Activated CD4-positive, CD25-positive, alpha-beta regulatory T cell treated with anti-CD3 and anti-CD28 coated beads, Interleukin-2, amount 50 U/mL, for 24 hours (primary cell): ENCODE measurements at regions not wholly inside any gene's neighbourhood (a gene's known extent, or its start where the extent isn't known, plus 50 kb on each side); places are given as distances from the start of the nearest gene placed in this dataset.
"Not testable (repeated sequence)": the region's sequence is repeated elsewhere in the genome, so short reads cannot be mapped to it uniquely, and the experiment has no call there.

Experiments
- ATAC-seq, 2 donors: fragments of 150-1000 bp; cut with Tn5 transposase; one replicate each; pipeline ENCODE4 v1.10.0; 2021; ENCODE audit warnings: mild to moderate bottlenecking in 1 of 2, moderate library complexity in 1 of 2

- no peak for ATAC-seq
Observed at GRCh38 chr6:3617681-3618311, 133.7 kb downstream of the PXDC1 start.

GRCh38 chr6:3617192-3617631 is 134.3 kb downstream of the PXDC1 start:
- ATAC-seq: no peak

GRCh38 chr6:3616565-3617176 is 134.8 kb downstream of the PXDC1 start:
- no peak for ATAC-seq

- no peak for ATAC-seq
Observed at GRCh38 chr6:3615391-3616380, 135.8 kb downstream of the PXDC1 start.

- ATAC-seq: no peak
Observed at GRCh38 chr6:3614918-3615317, 136.6 kb downstream of the PXDC1 start.

GRCh38 chr6:3613565-3613964 is 137.9 kb downstream of the PXDC1 start:
- ATAC-seq: not testable (repeated sequence)

- no peak for ATAC-seq
Observed at GRCh38 chr6:3612341-3613041, 139.0 kb downstream of the PXDC1 start.

- ATAC-seq: no peak
Observed at GRCh38 chr6:3610921-3611320, 140.6 kb downstream of the PXDC1 start.

- ATAC-seq: no peak
Observed at GRCh38 chr6:3610206-3610605, 141.3 kb downstream of the PXDC1 start.

GRCh38 chr6:3609388-3609787 is 142.1 kb downstream of the PXDC1 start:
- ATAC-seq: no peak

- ATAC-seq: no peak
Observed at GRCh38 chr6:3608159-3608558, 143.4 kb downstream of the PXDC1 start.

- ATAC-seq: no peak
Observed at GRCh38 chr6:3607599-3607998, 143.9 kb downstream of the PXDC1 start.

- no peak for ATAC-seq
Observed at GRCh38 chr6:3607171-3607570, 144.3 kb downstream of the PXDC1 start.

- no peak for ATAC-seq
Observed at GRCh38 chr6:3603340-3604130, 146.7 kb upstream of the SLC22A23 start.

- ATAC-seq: no peak
Observed at GRCh38 chr6:3601570-3601969, 144.7 kb upstream of the SLC22A23 start.

GRCh38 chr6:3597500-3598064 is 140.7 kb upstream of the SLC22A23 start:
- no peak for ATAC-seq

- ATAC-seq: no peak
Observed at GRCh38 chr6:3596766-3597165, 139.9 kb upstream of the SLC22A23 start.

- ATAC-seq: no peak
Observed at GRCh38 chr6:3594201-3594600, 137.4 kb upstream of the SLC22A23 start.

- ATAC-seq: no peak
Observed at GRCh38 chr6:3593161-3593560, 136.3 kb upstream of the SLC22A23 start.

GRCh38 chr6:3592371-3592941 is 135.6 kb upstream of the SLC22A23 start:
- no peak for ATAC-seq

- no peak for ATAC-seq
Observed at GRCh38 chr6:3591970-3592369, 135.1 kb upstream of the SLC22A23 start.
